IMR-90 (cell line): ENCODE measurements at regions not wholly inside any gene's neighbourhood (a gene's known extent, or its start where the extent isn't known, plus 50 kb on each side); places are given as distances from the start of the nearest gene placed in this dataset.

Experiments used
- ATAC-seq: fragments of 200-7000 bp; cut with Tn5 transposase; 2 replicates; pipeline ENCODE4 v1.9.1; 2020; ENCODE audit warnings: low read depth, mild to moderate bottlenecking, moderate library complexity
- BruUV-seq: library from RNA; stranded (reverse); fragments of 400-500 nt; replicated peaks from 2 replicates; lab custom pipeline; 2021; lab: Mats Ljungman, UMichigan
- CTCF ChIA-PET: fragments of 300-600 bp; formaldehyde crosslinking; extraction: SDS; loops from one replicate; lab custom pipeline; 2021; ENCODE audit warnings: antibody characterized with exemption; lab: Yijun Ruan, JAX
- POLR2A ChIA-PET: fragments of 300-600 bp; sonication (Branson Sonifier 250); formaldehyde crosslinking; loops from one replicate; lab custom pipeline; 2022; ENCODE audit warnings: antibody characterized with exemption; ENCODE audit not compliant: unreplicated experiment; lab: Charles Lee
- DNase-seq: peaks from one replicate; pipeline ENCODE4 v3.0.0; 2013
- H2AFZ ChIP-seq: replicated peaks from 2 replicates; pipeline ENCODE3; 2013; ENCODE audit warnings: low read length, mild to moderate bottlenecking; ENCODE audit not compliant: poor library complexity
- H2AK5ac ChIP-seq: 2 replicates; pipeline ENCODE4 v1.6.1; 2013; ENCODE audit warnings: low read depth, low read length, inconsistent platforms
- H2AK9ac ChIP-seq: replicated peaks from 2 replicates; pipeline ENCODE3; 2013; ENCODE audit warnings: mild to moderate bottlenecking, low read depth, low read length, moderate library complexity; ENCODE audit not compliant: poor library complexity
- H2BK120ac ChIP-seq: 2 replicates; pipeline ENCODE4 v1.6.1; 2013; ENCODE audit warnings: low read depth, low read length, inconsistent platforms
- H2BK15ac ChIP-seq: 3 replicates; pipeline ENCODE4 v1.6.1; 2013; ENCODE audit warnings: low read depth, low read length, inconsistent platforms
- H2BK20ac ChIP-seq: 2 replicates; pipeline ENCODE4 v1.6.1; 2013; ENCODE audit warnings: low read depth, mild to moderate bottlenecking, inconsistent platforms, low read length, moderate library complexity
- H2BK5ac ChIP-seq: 2 replicates; pipeline ENCODE4 v1.6.1; 2013; ENCODE audit warnings: mild to moderate bottlenecking, low read depth, low read length, inconsistent platforms; ENCODE audit not compliant: poor library complexity, severe bottlenecking
- H3K14ac ChIP-seq: replicated peaks from 2 replicates; pipeline ENCODE4 v1.6.1; 2013; ENCODE audit warnings: low read depth, low read length, inconsistent platforms
- H3K18ac ChIP-seq: 2 replicates; pipeline ENCODE4 v1.6.1; 2013; ENCODE audit warnings: low read depth, low read length, control low read depth
- H3K23ac ChIP-seq: 2 replicates; pipeline ENCODE4 v1.6.1; 2013; ENCODE audit warnings: low read depth, low read length, inconsistent platforms
- H3K27ac ChIP-seq: 2 replicates; pipeline ENCODE4 v1.5.1; 2013; ENCODE audit warnings: mild to moderate bottlenecking, control low read depth, low read length; ENCODE audit not compliant: insufficient read depth
- H3K27me3 ChIP-seq: 2 replicates; pipeline ENCODE4 v1.6.1; 2013; ENCODE audit warnings: low read length; ENCODE audit not compliant: control insufficient read depth, insufficient read depth
- H3K36me3 ChIP-seq: 2 replicates; pipeline ENCODE4 v1.6.1; 2013; ENCODE audit warnings: low read length, mixed read lengths; ENCODE audit not compliant: control insufficient read depth, insufficient read depth
- H3K4ac ChIP-seq: 2 replicates; pipeline ENCODE4 v1.6.1; 2013; ENCODE audit warnings: low read depth, low read length, inconsistent platforms
- H3K4me1 ChIP-seq: 2 replicates; pipeline ENCODE4 v1.6.1; 2013; ENCODE audit warnings: low read length, mixed read lengths; ENCODE audit not compliant: control insufficient read depth, insufficient read depth
- H3K4me2 ChIP-seq: 2 replicates; pipeline ENCODE4 v1.6.1; 2013; ENCODE audit warnings: low read depth, mild to moderate bottlenecking, control low read depth, low read length, moderate library complexity
- H3K4me3 ChIP-seq: 2 replicates; pipeline ENCODE4 v1.5.1; 2013; ENCODE audit warnings: low read depth, mild to moderate bottlenecking, control low read depth, low read length, moderate library complexity; ENCODE audit not compliant: insufficient read depth
- H3K56ac ChIP-seq: 2 replicates; pipeline ENCODE4 v1.6.1; 2013; ENCODE audit warnings: low read length, inconsistent platforms; ENCODE audit not compliant: insufficient read depth; ENCODE audit errors: extremely low read depth
- H3K79me1 ChIP-seq, 2 experiments: 2 replicates each; pipeline ENCODE4 v1.6.1; 2013; ENCODE audit warnings: low read length in 2 of 2, inconsistent platforms in 1 of 2, low read depth in 1 of 2
- H3K9ac ChIP-seq: 2 replicates; pipeline ENCODE4 v1.6.1; 2013; ENCODE audit warnings: low read depth, low read length, control low read depth
- H3K9me1 ChIP-seq: 2 replicates; pipeline ENCODE4 v1.6.1; 2013; ENCODE audit warnings: low read length, inconsistent platforms; ENCODE audit not compliant: insufficient read depth
- H3K9me3 ChIP-seq: 2 replicates; pipeline ENCODE4 v1.6.1; 2013; ENCODE audit warnings: low read length; ENCODE audit not compliant: control insufficient read depth, insufficient read depth
- H4K20me1 ChIP-seq: 2 replicates; pipeline ENCODE4 v1.6.1; 2013; ENCODE audit warnings: low read length, inconsistent platforms; ENCODE audit not compliant: insufficient read depth
- H4K5ac ChIP-seq: 2 replicates; pipeline ENCODE4 v1.6.1; 2013; ENCODE audit warnings: mild to moderate bottlenecking, low read depth, low read length, control low read depth
- H4K8ac ChIP-seq, 2 experiments: 2 replicates each; pipeline ENCODE4 v1.6.1; 2013; ENCODE audit warnings: low read depth in 2 of 2, low read length in 2 of 2, control low read depth in 1 of 2, inconsistent platforms in 1 of 2
- H4K91ac ChIP-seq: 2 replicates; pipeline ENCODE4 v1.6.1; 2013; ENCODE audit warnings: low read depth, low read length, inconsistent platforms; ENCODE audit not compliant: insufficient read depth
- BHLHE40 ChIP-seq: fragments of 150-350 bp; IDR thresholded peaks from 2 replicates; pipeline ENCODE4 v1.6.1; 2016; ENCODE audit warnings: mild to moderate bottlenecking, low read depth, low read length
- CHD1 ChIP-seq: IDR thresholded peaks from 2 replicates; pipeline ENCODE4 v1.6.1; 2012; ENCODE audit warnings: low read depth, low read length, improper control_type of control experiment
- MAFK ChIP-seq: IDR thresholded peaks from 2 replicates; pipeline ENCODE4 v1.6.1; 2012; ENCODE audit warnings: low read depth, low read length, improper control_type of control experiment
- MAZ ChIP-seq: IDR thresholded peaks from 2 replicates; pipeline ENCODE4 v1.6.1; 2012; ENCODE audit warnings: low read depth, mild to moderate bottlenecking, low read length, improper control_type of control experiment, moderate library complexity, borderline replicate concordance
- MXI1 ChIP-seq: IDR thresholded peaks from 2 replicates; pipeline ENCODE4 v1.6.1; 2012; ENCODE audit warnings: low read depth, mild to moderate bottlenecking, low read length, moderate library complexity, borderline replicate concordance
- USF2 ChIP-seq: fragments of 150-350 bp; IDR thresholded peaks from 2 replicates; pipeline ENCODE4 v1.6.1; 2017; ENCODE audit warnings: mild to moderate bottlenecking, antibody characterized with exemption, low read length, low read depth
- WGBS, 2 experiments: methylation state at CpG; one replicate each; pipeline versions ENCODE4 v1.1.5 to v1.1.7; 2013; ENCODE audit warnings: missing lambda C conversion rate in 2 of 2; ENCODE audit not compliant: insufficient read length in 1 of 2; ENCODE audit errors: extremely low coverage in 2 of 2; 5-methylcytosine and 5-hydroxymethylcytosine counted together
- dilution Hi-C: fragments of 300-500 bp; cut with HindIII; formaldehyde crosslinking; loops from one replicate; pipeline ENCODE4 v1.14.3; 2018; ENCODE audit warnings: low sequenced_read_pairs; ENCODE audit not compliant: unreplicated experiment
- in situ Hi-C: fragments of 300-500 bp; cut with MboI; formaldehyde crosslinking; loops from 3 replicates; pipeline ENCODE4 v1.14.3; 2019; ENCODE audit warnings: low sequenced_read_pairs, inconsistent platforms, mixed read lengths
- intact Hi-C: fragments of 100-400 bp; cut with micrococcal nuclease; formaldehyde crosslinking; loops from 2 replicates; pipeline ENCODE4 v1.10.0; 2022

GRCh38 chr6:96675597-96675996 is 112.7 kb downstream of the FHL5 start:
- no peak overlapping the region for H2AFZ ChIP-seq
- no peak overlapping the region for H2BK20ac ChIP-seq
- no CpG with 5 or more reads among the region's 1 CpG for WGBS, 2 experiments
- no peaks in the 10 kb centered on the region for H3K79me1 ChIP-seq
- no peak overlapping the region for H4K5ac ChIP-seq
- H3K9me1 ChIP-seq = no peaks in the 10 kb centered on the region
- no peak overlapping the region for H3K23ac ChIP-seq
- H3K27me3 ChIP-seq = no peaks in the 10 kb centered on the region
- no peak overlapping the region for H2AK5ac ChIP-seq
- H4K20me1 ChIP-seq = no peaks in the 10 kb centered on the region
- CTCF ChIA-PET = no interaction called here
- no peak overlapping the region for H3K4ac ChIP-seq
- no peak overlapping the region for H4K91ac ChIP-seq
- no TSS peak for BruUV-seq
- POLR2A ChIA-PET = no interaction called here
- ATAC-seq (no peak), DNase-seq (no peak)
- no peak overlapping the region for H2BK15ac ChIP-seq
- H3K56ac ChIP-seq = no peak overlapping the region
- in situ Hi-C loops = no loop called here
- no peaks in the 10 kb centered on the region for H3K9me3 ChIP-seq
- no peak overlapping the region for H3K14ac ChIP-seq
- TF ChIP-seq MAZ (no peak), USF2 (no peak), MAFK (no peak), MXI1 (no peak), CHD1 (no peak), BHLHE40 (no peak)
- intact Hi-C loops = no loop called here
- no peak overlapping the region for H3K9ac ChIP-seq
- H4K8ac ChIP-seq = no peak overlapping the region
- no peak overlapping the region for H3K27ac ChIP-seq
- no peak overlapping the region for H2BK120ac ChIP-seq
- H2AK9ac ChIP-seq = no peak overlapping the region
- H3K4me3 ChIP-seq = no peak overlapping the region
- no peaks in the 10 kb centered on the region for H3K36me3 ChIP-seq
- dilution Hi-C loops = no loop called here
- no peak overlapping the region for H3K4me2 ChIP-seq
- H3K18ac ChIP-seq = no peak overlapping the region
- no peak overlapping the region for H2BK5ac ChIP-seq
- no peaks in the 10 kb centered on the region for H3K4me1 ChIP-seq
